ENCODE measurements at regions not wholly inside any gene's neighbourhood (a gene's known extent, or its start where the extent isn't known, plus 50 kb on each side); places are given as distances from the start of the nearest gene placed in this dataset.

- DNase-seq = peak in 3 of 4 donors; percentile 3 to 14 (median 12)
- no peaks in the 10 kb centered on the region for H3K4me1 ChIP-seq
- 17 to 64% methylated on average over 1 of the region's 1 CpG for WGBS, 2 donors
- H3K27ac ChIP-seq = no peak overlapping the region
- intact Hi-C loops (cut with DNase I) = no loop called here
- H3K36me3 ChIP-seq (replicated peaks in 1 of 2; ENCODE audit: insufficient read depth in 1 of 2, low read depth in 2 of 2) = no peaks in the 10 kb centered on the region
- no peaks in the 10 kb centered on the region for H3K27me3 ChIP-seq
- no peaks in the 10 kb centered on the region for H3K9me3 ChIP-seq
- TF ChIP-seq CTCF (IDR thresholded peaks at IDR 0.05) (no peak), POLR2A (IDR thresholded peaks at IDR 0.05) (no peak)
- H3K4me3 ChIP-seq = no peak overlapping the region
- ATAC-seq = no peak
These were observed 730.2 kb upstream of the RBFOX1 start for GRCh38 chr16:6602405-6602804.

GRCh38 chr16:6600167-6600566, 732.5 kb upstream of the RBFOX1 start:
- no peaks in the 10 kb centered on the region for H3K36me3 ChIP-seq (replicated peaks in 1 of 2; ENCODE audit: insufficient read depth in 1 of 2, low read depth in 2 of 2)
- H3K27ac ChIP-seq = no peak overlapping the region
- DNase-seq = no peak
- TF ChIP-seq POLR2A (IDR thresholded peaks at IDR 0.05) (no peak), CTCF (IDR thresholded peaks at IDR 0.05) (no peak)
- 14 to 20% methylated on average over 6 of the region's 6 CpGs for WGBS, 2 donors
- no peaks in the 10 kb centered on the region for H3K9me3 ChIP-seq
- no peak for ATAC-seq
- intact Hi-C loops (cut with DNase I) = no loop called here
- no peaks in the 10 kb centered on the region for H3K4me1 ChIP-seq
- H3K27me3 ChIP-seq = no peaks in the 10 kb centered on the region
- H3K4me3 ChIP-seq = no peak overlapping the region

GRCh38 chr16:6593799-6594198, 738.8 kb upstream of the RBFOX1 start:
- no peak for TF ChIP-seq POLR2A (IDR thresholded peaks at IDR 0.05)
- no peak for TF ChIP-seq CTCF (IDR thresholded peaks at IDR 0.05)
- Histone ChIP-seq H3K27me3 (no peaks in the 10 kb centered on the region), H3K4me3 (no peak overlapping the region), H3K4me1 (no peaks in the 10 kb centered on the region), H3K9me3 (no peaks in the 10 kb centered on the region), H3K36me3 (replicated peaks in 1 of 2; ENCODE audit: insufficient read depth in 1 of 2, low read depth in 2 of 2) (no peaks in the 10 kb centered on the region), H3K27ac (no peak overlapping the region)
- intact Hi-C loops (cut with DNase I) = no loop called here
- no peak for ATAC-seq
- WGBS, 2 donors = 58 to 68% methylated on average over 5 of the region's 5 CpGs
- no peak for DNase-seq

GRCh38 chr16:6576606-6577005, 756.0 kb upstream of the RBFOX1 start:
- DNase-seq = no peak
- H3K9me3 ChIP-seq = no peaks in the 10 kb centered on the region
- H3K4me3 ChIP-seq = no peak overlapping the region
- H3K36me3 ChIP-seq (replicated peaks in 1 of 2; ENCODE audit: insufficient read depth in 1 of 2, low read depth in 2 of 2) = no peaks in the 10 kb centered on the region
- no peak overlapping the region for H3K27ac ChIP-seq
- no peak for ATAC-seq
- H3K4me1 ChIP-seq = no peaks in the 10 kb centered on the region
- TF ChIP-seq CTCF (IDR thresholded peaks at IDR 0.05) = no peak
- TF ChIP-seq POLR2A (IDR thresholded peaks at IDR 0.05) = no peak
- 42 to 49% methylated on average over 3 of the region's 3 CpGs for WGBS, 2 donors
- H3K27me3 ChIP-seq = no peaks in the 10 kb centered on the region
- intact Hi-C loops (cut with DNase I) = no loop called here

- TF ChIP-seq POLR2A (IDR thresholded peaks at IDR 0.05) = no peak
- TF ChIP-seq CTCF (IDR thresholded peaks at IDR 0.05) = no peak
- no peak for DNase-seq
- no peaks in the 10 kb centered on the region for H3K9me3 ChIP-seq
- WGBS, 2 donors = 69 to 71% methylated on average over 10 of the region's 10 CpGs
- ATAC-seq = no peak
- no peaks in the 10 kb centered on the region for H3K4me1 ChIP-seq
- H3K27ac ChIP-seq = no peak overlapping the region
- no peaks in the 10 kb centered on the region for H3K36me3 ChIP-seq (replicated peaks in 1 of 2; ENCODE audit: insufficient read depth in 1 of 2, low read depth in 2 of 2)
- H3K27me3 ChIP-seq = no peaks in the 10 kb centered on the region
- intact Hi-C loops (cut with DNase I) = no loop called here
- H3K4me3 ChIP-seq = no peak overlapping the region
These were observed 756.5 kb upstream of the RBFOX1 start for GRCh38 chr16:6576113-6576512.
